Calu3 (cell line): ENCODE measurements at regions not wholly inside any gene's neighbourhood (a gene's known extent, or its start where the extent isn't known, plus 50 kb on each side); places are given as distances from the start of the nearest gene placed in this dataset.

ENCODE experiments used
- BruUV-seq: library from RNA; stranded (reverse); fragments of 400-500 nt; replicated peaks from 2 replicates; lab custom pipeline; 2021; lab: Mats Ljungman, UMichigan
- CTCF ChIA-PET: fragments of 300-600 bp; sonication (Branson Sonifier 250); formaldehyde crosslinking; loops from one replicate; lab custom pipeline; 2022; ENCODE audit warnings: antibody characterized with exemption; lab: Charles Lee
- DNase-seq: peaks from one replicate; pipeline ENCODE4 v3.0.0; 2022
- H3K27ac Mint-ChIP-seq: one replicate; pipeline ENCODE4 v1.8.0; 2022; ENCODE audit warnings: mixed read lengths; ENCODE audit not compliant: unreplicated experiment
- H3K27me3 Mint-ChIP-seq: one replicate; pipeline ENCODE4 v1.8.0; 2022; ENCODE audit warnings: mixed read lengths; ENCODE audit not compliant: unreplicated experiment
- H3K36me3 Mint-ChIP-seq: one replicate; pipeline ENCODE4 v1.8.0; 2022; ENCODE audit warnings: mild to moderate bottlenecking, moderate library complexity, mixed read lengths; ENCODE audit not compliant: insufficient read depth, unreplicated experiment
- H3K4me1 Mint-ChIP-seq: one replicate; pipeline ENCODE4 v1.8.0; 2022; ENCODE audit warnings: mild to moderate bottlenecking, low read depth, mixed read lengths; ENCODE audit not compliant: unreplicated experiment
- H3K4me3 Mint-ChIP-seq: one replicate; pipeline ENCODE4 v1.8.0; 2022; ENCODE audit warnings: mild to moderate bottlenecking, low read depth, moderate library complexity, mixed read lengths; ENCODE audit not compliant: unreplicated experiment
- H3K9me3 Mint-ChIP-seq: one replicate; pipeline ENCODE4 v1.8.0; 2022; ENCODE audit warnings: low read depth, mixed read lengths; ENCODE audit not compliant: unreplicated experiment
- CTCF ChIP-seq: fragments of 200-600 bp; IDR thresholded peaks from one replicate; pipeline ENCODE4 v1.8.0; 2022; ENCODE audit warnings: antibody characterized with exemption; ENCODE audit not compliant: unreplicated experiment
- intact Hi-C: fragments of 100-400 bp; cut with micrococcal nuclease; formaldehyde crosslinking; loops from one replicate; pipeline ENCODE4 v1.10.0; 2022; ENCODE audit not compliant: unreplicated experiment

- Mint-ChIP-seq H3K27ac (no peak overlapping the region), H3K36me3 (no peaks in the 10 kb centered on the region), H3K27me3 (peaks cover 40% of the 10 kb centered on the region), H3K4me3 (no peak overlapping the region), H3K9me3 (peaks cover 2% of the 10 kb centered on the region), H3K4me1 (no peaks in the 10 kb centered on the region)
- CTCF ChIA-PET, result no interaction called here
- DNase-seq, result no peak
- intact Hi-C loops, result no loop called here
- TF ChIP-seq CTCF, result no peak
- no TSS peak for BruUV-seq
These were observed 203.4 kb upstream of the PIK3C3 start for GRCh38 chr18:41751652-41752051.

GRCh38 chr18:41751161-41751560 is 203.9 kb upstream of the PIK3C3 start:
- H3K4me3 Mint-ChIP-seq, result no peak overlapping the region
- DNase-seq, result no peak
- H3K9me3 Mint-ChIP-seq, result peaks cover 2% of the 10 kb centered on the region
- CTCF ChIA-PET, result no interaction called here
- BruUV-seq, result no TSS peak
- intact Hi-C loops, result no loop called here
- no peaks in the 10 kb centered on the region for H3K4me1 Mint-ChIP-seq
- H3K27me3 Mint-ChIP-seq, result peaks cover 35% of the 10 kb centered on the region
- no peak for TF ChIP-seq CTCF
- H3K36me3 Mint-ChIP-seq, result no peaks in the 10 kb centered on the region
- no peak overlapping the region for H3K27ac Mint-ChIP-seq

- H3K4me1 Mint-ChIP-seq, result peaks cover 8% of the 10 kb centered on the region
- no TSS peak for BruUV-seq
- H3K9me3 Mint-ChIP-seq, result no peaks in the 10 kb centered on the region
- intact Hi-C loops, result loop anchor here (5.0 kb wide), 1 partner anchor 160 kb away; no protein-coding TSS in a partner anchor
- H3K27ac Mint-ChIP-seq, result no peak overlapping the region
- TF ChIP-seq CTCF, result no peak
- CTCF ChIA-PET, result interaction anchor here (0.5 kb wide), 1 partner anchor 1859 kb away, joined by 4 read pairs; no protein-coding TSS in a partner anchor
- peaks cover 15% of the 10 kb centered on the region for H3K27me3 Mint-ChIP-seq
- H3K4me3 Mint-ChIP-seq, result no peak overlapping the region
- no peak for DNase-seq
- no peaks in the 10 kb centered on the region for H3K36me3 Mint-ChIP-seq
These were observed 207.3 kb upstream of the PIK3C3 start for GRCh38 chr18:41747723-41748242.

- peaks cover 13% of the 10 kb centered on the region for H3K27me3 Mint-ChIP-seq
- H3K4me1 Mint-ChIP-seq, result peaks cover 8% of the 10 kb centered on the region
- intact Hi-C loops, result loop anchor here (5.0 kb wide), 1 partner anchor 162 kb away; no protein-coding TSS in a partner anchor
- no peaks in the 10 kb centered on the region for H3K9me3 Mint-ChIP-seq
- CTCF ChIA-PET, result no interaction called here
- H3K4me3 Mint-ChIP-seq, result no peak overlapping the region
- H3K36me3 Mint-ChIP-seq, result no peaks in the 10 kb centered on the region
- peak; percentile 69 for DNase-seq
- BruUV-seq, result no TSS peak
- TF ChIP-seq CTCF, result peak; percentile 70
- H3K27ac Mint-ChIP-seq, result no peak overlapping the region
These were observed 209.6 kb upstream of the PIK3C3 start for GRCh38 chr18:41745166-41746049.
